Central memory CD8-positive, alpha-beta T cell (primary cell): ENCODE measurements at regions not wholly inside any gene's neighbourhood (a gene's known extent, or its start where the extent isn't known, plus 50 kb on each side); places are given as distances from the start of the nearest gene placed in this dataset.
A peak's percentile ranks its signal among the peaks of the same experiment; 100 is the strongest.

Experiments
- ATAC-seq: fragments of 150-1000 bp; cut with Tn5 transposase; replicated peaks from 2 replicates; pipeline ENCODE4 v1.10.0; 2022; ENCODE audit warnings: mild to moderate bottlenecking, moderate FRiP score, moderate number of reproducible peaks; ENCODE audit not compliant: poor library complexity, severe bottlenecking; ENCODE audit errors: extremely low read depth
- DNase-seq, 2 donors: peaks; one replicate each; pipeline ENCODE4 v3.0.0; 2021; ENCODE audit warnings: low spot score in 2 of 2
- H3K27ac Mint-ChIP-seq: one replicate; pipeline ENCODE4 v1.8.0; 2022; ENCODE audit warnings: low read depth, mild to moderate bottlenecking, moderate library complexity, mixed read lengths
- H3K27me3 Mint-ChIP-seq: one replicate; pipeline ENCODE4 v1.8.0; 2022; ENCODE audit warnings: mixed read lengths
- H3K36me3 Mint-ChIP-seq: one replicate; pipeline ENCODE4 v1.8.0; 2022; ENCODE audit warnings: mild to moderate bottlenecking, moderate library complexity, mixed read lengths; ENCODE audit not compliant: insufficient read depth
- H3K4me1 Mint-ChIP-seq: one replicate; pipeline ENCODE4 v1.8.0; 2022; ENCODE audit warnings: mixed read lengths
- H3K4me3 Mint-ChIP-seq: one replicate; pipeline ENCODE4 v1.8.0; 2022; ENCODE audit warnings: mild to moderate bottlenecking, moderate library complexity, mixed read lengths
- H3K9me3 Mint-ChIP-seq: one replicate; pipeline ENCODE4 v1.8.0; 2022; ENCODE audit warnings: mixed read lengths

DNA sequence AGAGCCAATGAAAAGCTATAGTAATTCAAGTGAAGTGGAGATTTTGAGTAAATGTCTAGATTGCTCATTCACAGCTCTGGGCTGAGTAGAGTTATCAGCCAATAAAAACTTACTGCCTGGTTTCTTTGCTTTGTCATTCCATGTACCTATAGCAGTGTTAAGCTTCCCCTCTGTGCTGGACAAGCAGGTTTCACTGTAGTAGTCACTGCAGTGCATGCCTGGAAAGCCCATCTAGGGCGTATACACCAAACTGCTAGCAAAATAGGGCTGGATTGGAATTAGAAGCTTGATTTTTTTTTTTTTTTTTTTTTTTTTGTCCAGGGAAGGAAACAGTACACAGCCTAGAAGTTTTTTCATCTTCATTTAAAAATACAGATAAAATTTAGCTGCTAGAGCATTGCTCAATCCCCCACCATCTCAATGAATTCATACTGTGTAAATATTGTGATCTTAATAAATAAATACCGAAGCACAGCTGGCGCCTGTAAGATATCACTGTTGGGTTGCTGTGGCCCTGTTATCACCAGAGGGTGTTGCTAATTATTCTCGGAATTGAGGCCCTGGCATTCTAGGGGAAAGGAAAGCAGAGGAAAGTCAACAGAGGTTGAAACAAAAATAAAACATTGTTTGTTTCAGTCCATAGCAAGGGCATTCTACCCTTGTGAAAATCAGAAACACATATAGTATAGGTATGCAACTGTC is 968.5 kb upstream of the GJE1 start:
- H3K9me3 Mint-ChIP-seq = no peaks in the 10 kb centered on the region
- H3K4me3 Mint-ChIP-seq = no peak overlapping the region
- H3K36me3 Mint-ChIP-seq = no peaks in the 10 kb centered on the region
- no peak overlapping the region for H3K27ac Mint-ChIP-seq
- DNase-seq (no peak), ATAC-seq (no peak)
- no peaks in the 10 kb centered on the region for H3K27me3 Mint-ChIP-seq
- no peaks in the 10 kb centered on the region for H3K4me1 Mint-ChIP-seq

DNA sequence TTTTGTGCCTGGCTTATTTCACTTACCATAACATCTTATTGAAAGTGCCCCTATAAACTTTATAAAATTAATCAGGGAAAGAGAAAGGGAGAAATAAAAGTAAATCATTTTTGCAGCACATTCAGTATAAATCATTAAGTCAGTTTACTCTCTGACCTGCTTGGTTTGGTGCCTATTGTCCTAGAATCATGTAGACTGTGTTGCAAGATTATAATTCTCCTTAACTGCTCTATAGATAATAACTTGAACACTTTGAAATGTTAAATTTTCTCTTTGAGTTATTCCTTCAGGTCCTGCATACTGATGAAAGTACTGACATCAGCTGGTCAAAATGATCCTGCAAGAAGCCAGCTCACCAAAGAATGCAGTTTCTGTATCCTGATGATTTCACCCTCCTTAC is 969.6 kb upstream of the GJE1 start:
- no peak for ATAC-seq
- Mint-ChIP-seq H3K9me3 (no peaks in the 10 kb centered on the region), H3K4me1 (no peaks in the 10 kb centered on the region), H3K36me3 (no peaks in the 10 kb centered on the region), H3K4me3 (no peak overlapping the region), H3K27me3 (no peaks in the 10 kb centered on the region), H3K27ac (no peak overlapping the region)
- no peak for DNase-seq

- ATAC-seq = no peak
- H3K27ac Mint-ChIP-seq = no peak overlapping the region
- H3K9me3 Mint-ChIP-seq = no peaks in the 10 kb centered on the region
- H3K4me3 Mint-ChIP-seq = no peak overlapping the region
- no peaks in the 10 kb centered on the region for H3K36me3 Mint-ChIP-seq
- H3K27me3 Mint-ChIP-seq = no peaks in the 10 kb centered on the region
- DNase-seq = no peak
- no peaks in the 10 kb centered on the region for H3K4me1 Mint-ChIP-seq
Measured at GRCh38 chr6:141158740-141159139, 974.0 kb upstream of the GJE1 start.

DNA sequence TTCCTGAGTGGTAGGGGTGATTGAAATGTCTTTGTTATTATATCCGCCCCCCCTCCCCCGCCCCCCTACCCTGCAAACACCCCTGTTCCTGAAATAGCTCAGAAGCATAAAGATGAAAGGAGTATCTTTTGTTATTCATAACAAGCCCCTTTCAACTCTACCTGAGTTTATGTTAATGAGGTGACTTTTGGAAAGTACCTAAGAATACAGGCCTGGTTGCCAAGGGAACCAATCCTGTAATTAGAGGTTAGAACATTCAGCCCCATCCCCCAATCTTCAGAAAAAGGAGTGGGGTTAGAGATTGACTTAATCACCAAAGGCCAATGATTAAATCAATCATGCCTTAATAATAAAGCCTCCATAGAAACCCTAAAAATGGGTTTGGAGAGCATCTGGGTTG is 979.2 kb upstream of the GJE1 start:
- Mint-ChIP-seq H3K4me3 (no peak overlapping the region), H3K4me1 (peaks cover 7% of the 10 kb centered on the region), H3K27ac (no peak overlapping the region), H3K9me3 (no peaks in the 10 kb centered on the region), H3K36me3 (peaks cover 2% of the 10 kb centered on the region), H3K27me3 (no peaks in the 10 kb centered on the region)
- no peak for DNase-seq
- peak; percentile 54 for ATAC-seq

DNA sequence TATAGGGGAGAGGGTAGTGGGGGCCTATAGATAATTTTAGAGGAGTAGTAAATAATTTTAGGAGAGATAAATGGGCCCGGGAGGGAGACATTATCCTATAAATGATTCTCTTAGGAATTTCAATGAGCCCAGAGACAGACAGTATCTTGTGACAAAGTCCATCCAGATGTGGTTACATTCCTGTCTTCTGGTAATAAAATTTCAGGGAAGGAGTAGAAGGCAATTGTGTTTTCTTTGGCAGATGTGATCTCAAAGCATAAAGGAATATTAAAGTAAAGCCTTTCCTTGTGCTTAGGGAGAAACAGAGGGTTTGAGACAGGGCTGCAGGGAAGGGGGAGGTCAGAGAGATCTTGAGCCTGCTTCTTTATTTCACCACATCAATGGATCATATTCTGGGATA is 979.8 kb upstream of the GJE1 start:
- H3K4me3 Mint-ChIP-seq = no peak overlapping the region
- no peak for ATAC-seq
- no peak overlapping the region for H3K27ac Mint-ChIP-seq

GRCh38 chr6:141151710-141152417 is 980.9 kb upstream of the GJE1 start:
- H3K4me3 Mint-ChIP-seq = no peak overlapping the region

More for the DNA sequence above, 979.8 kb upstream of the GJE1 start:
- peaks cover 2% of the 10 kb centered on the region for H3K36me3 Mint-ChIP-seq
- H3K9me3 Mint-ChIP-seq = no peaks in the 10 kb centered on the region
- no peak for DNase-seq
- H3K4me1 Mint-ChIP-seq = peaks cover 7% of the 10 kb centered on the region
- H3K27me3 Mint-ChIP-seq = no peaks in the 10 kb centered on the region

DNA sequence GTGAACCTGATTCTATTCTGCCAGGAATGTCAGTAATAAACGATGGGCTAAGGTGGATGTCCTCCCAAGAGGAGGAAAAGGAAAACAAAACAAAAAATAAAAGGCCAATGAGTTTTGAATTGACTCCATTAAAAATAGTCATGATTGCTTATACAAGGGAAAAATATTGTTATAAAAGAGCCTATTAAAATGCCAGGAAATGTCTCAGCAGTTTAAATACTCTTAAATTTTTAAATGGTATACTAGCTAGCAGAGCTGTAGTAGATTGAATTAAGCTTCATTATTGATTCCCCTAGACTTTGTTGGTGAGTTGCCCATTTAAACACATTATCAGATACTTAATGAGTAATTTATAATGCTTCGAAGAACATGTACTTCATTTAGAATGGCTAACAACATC is 990.9 kb upstream of the GJE1 start:
- Mint-ChIP-seq H3K9me3 (no peaks in the 10 kb centered on the region), H3K36me3 (no peaks in the 10 kb centered on the region), H3K4me1 (peaks cover 6% of the 10 kb centered on the region), H3K27me3 (peaks cover 5% of the 10 kb centered on the region), H3K4me3 (no peak overlapping the region), H3K27ac (no peak overlapping the region)
- ATAC-seq = no peak
- DNase-seq = no peak

More at GRCh38 chr6:141151710-141152417, 980.9 kb upstream of the GJE1 start:
- Mint-ChIP-seq H3K27me3 (peaks cover 4% of the 10 kb centered on the region), H3K36me3 (peaks cover 2% of the 10 kb centered on the region), H3K27ac (no peak overlapping the region), H3K4me1 (peaks cover 7% of the 10 kb centered on the region), H3K9me3 (no peaks in the 10 kb centered on the region)
- ATAC-seq = no peak
- DNase-seq = no peak

GRCh38 chr6:141140905-141141304 is 991.8 kb upstream of the GJE1 start:
- no peak for ATAC-seq
- H3K36me3 Mint-ChIP-seq = no peaks in the 10 kb centered on the region
- DNase-seq = no peak
- no peak overlapping the region for H3K27ac Mint-ChIP-seq
- H3K4me1 Mint-ChIP-seq = peaks cover 6% of the 10 kb centered on the region
- no peaks in the 10 kb centered on the region for H3K9me3 Mint-ChIP-seq
- H3K4me3 Mint-ChIP-seq = no peak overlapping the region
- no peaks in the 10 kb centered on the region for H3K27me3 Mint-ChIP-seq

- no peaks in the 10 kb centered on the region for H3K36me3 Mint-ChIP-seq
- H3K9me3 Mint-ChIP-seq = no peaks in the 10 kb centered on the region
- no peak overlapping the region for H3K27ac Mint-ChIP-seq
- ATAC-seq (no peak), DNase-seq (no peak)
- H3K4me3 Mint-ChIP-seq = no peak overlapping the region
- H3K27me3 Mint-ChIP-seq = no peaks in the 10 kb centered on the region
- H3K4me1 Mint-ChIP-seq = peaks cover 6% of the 10 kb centered on the region
Measured at GRCh38 chr6:141139461-141139860, 993.3 kb upstream of the GJE1 start.

DNA sequence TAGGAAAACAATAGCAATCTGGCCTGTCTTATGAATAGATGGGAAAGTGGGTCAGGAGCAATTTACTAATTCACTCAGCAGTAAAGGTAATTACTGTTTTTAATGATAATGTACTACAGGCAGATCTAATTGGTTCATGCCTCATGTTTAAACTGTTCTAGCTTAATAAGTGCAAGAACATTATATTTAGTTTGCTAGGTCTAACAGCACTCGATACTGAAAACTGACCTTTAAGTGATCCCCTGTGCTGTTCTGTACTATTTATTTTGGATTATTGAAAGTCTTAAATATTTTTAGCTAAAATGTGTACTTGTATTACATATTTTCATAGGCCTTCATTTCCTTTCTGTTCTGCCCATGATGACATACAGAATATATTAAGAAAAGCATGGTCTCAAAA is 998.0 kb upstream of the GJE1 start:
- ATAC-seq (no peak), DNase-seq (no peak)
- Mint-ChIP-seq H3K36me3 (peaks cover 2% of the 10 kb centered on the region), H3K27me3 (no peaks in the 10 kb centered on the region), H3K9me3 (no peaks in the 10 kb centered on the region), H3K27ac (no peak overlapping the region), H3K4me3 (no peak overlapping the region), H3K4me1 (no peaks in the 10 kb centered on the region)

DNA sequence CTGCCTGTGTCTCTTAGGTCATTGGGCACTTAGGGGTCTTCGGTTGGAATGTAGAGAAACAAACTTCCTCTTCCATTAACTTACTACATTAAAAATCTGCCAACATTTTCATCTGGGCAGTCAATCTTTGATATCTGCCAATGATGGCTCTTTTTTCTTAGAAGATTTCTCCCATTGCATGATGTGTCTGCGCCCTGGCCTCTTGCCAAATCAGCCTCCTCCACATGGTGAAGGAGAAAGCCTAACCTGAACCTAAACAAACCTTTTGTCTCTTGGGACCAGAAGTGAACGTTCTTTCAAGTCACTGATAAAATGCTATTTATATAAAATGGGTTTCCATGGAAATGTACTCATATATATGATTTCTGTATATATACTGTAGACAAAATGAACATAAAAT is 998.9 kb upstream of the GJE1 start:
- H3K27me3 Mint-ChIP-seq = no peaks in the 10 kb centered on the region
- no peak overlapping the region for H3K27ac Mint-ChIP-seq
- H3K4me3 Mint-ChIP-seq = no peak overlapping the region
- DNase-seq = no peak
- ATAC-seq = no peak
- H3K4me1 Mint-ChIP-seq = no peaks in the 10 kb centered on the region
- peaks cover 2% of the 10 kb centered on the region for H3K36me3 Mint-ChIP-seq
- no peaks in the 10 kb centered on the region for H3K9me3 Mint-ChIP-seq

DNA sequence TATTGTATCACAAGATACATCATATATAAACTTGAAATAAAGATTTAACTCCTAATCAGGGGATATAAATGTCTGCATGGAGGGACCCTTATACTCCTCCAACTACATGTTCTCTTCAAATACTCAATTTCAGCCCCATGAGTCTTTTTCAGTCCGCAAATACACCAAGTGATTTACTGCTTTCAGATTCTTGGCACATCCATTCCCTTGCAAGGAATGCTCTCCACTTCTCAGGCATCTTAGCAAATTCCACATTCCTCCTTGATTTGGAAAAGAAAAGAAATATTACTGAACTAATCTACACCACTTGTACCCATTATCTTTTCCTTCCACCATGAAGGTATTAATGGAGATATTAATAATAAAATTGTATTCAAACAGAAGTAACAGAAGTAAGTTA is 999.4 kb upstream of the GJE1 start:
- Mint-ChIP-seq H3K36me3 (peaks cover 2% of the 10 kb centered on the region), H3K9me3 (no peaks in the 10 kb centered on the region), H3K4me3 (no peak overlapping the region), H3K4me1 (no peaks in the 10 kb centered on the region), H3K27ac (no peak overlapping the region), H3K27me3 (no peaks in the 10 kb centered on the region)
- ATAC-seq (no peak), DNase-seq (no peak)

- peaks cover 2% of the 10 kb centered on the region for H3K36me3 Mint-ChIP-seq
- DNase-seq (no peak), ATAC-seq (no peak)
- no peak overlapping the region for H3K27ac Mint-ChIP-seq
- no peak overlapping the region for H3K4me3 Mint-ChIP-seq
- no peaks in the 10 kb centered on the region for H3K4me1 Mint-ChIP-seq
- no peaks in the 10 kb centered on the region for H3K27me3 Mint-ChIP-seq
- no peaks in the 10 kb centered on the region for H3K9me3 Mint-ChIP-seq
Measured at GRCh38 chr6:141131616-141132015, 1001.1 kb upstream of the GJE1 start.
